ENCODE measurements at regions not wholly inside any gene's neighbourhood (a gene's known extent, or its start where the extent isn't known, plus 50 kb on each side); places are given as distances from the start of the nearest gene placed in this dataset.

- ChIA-PET CTCF (no interaction called here), POLR2A (no interaction called here), RAD21 (ENCODE audit: low non-redundant PET in 1 of 2, low total read pairs in 2 of 2, uncharacterized antibody in 2 of 2, unreplicated experiment in 2 of 2) (no interaction called here)
- Histone ChIP-seq H3K9ac (ENCODE audit: low read length) (no peak overlapping the region), H3K79me2 (ENCODE audit: insufficient read depth, low read length) (no peaks in the 10 kb centered on the region), H3K27ac (ENCODE audit: low read depth, low read length) (no peak overlapping the region), H3K9me2 (ENCODE audit: insufficient read depth) (no peaks in the 10 kb centered on the region), H3K4me3 (replicated peaks in 1 of 2; ENCODE audit: low read depth in 1 of 2, low read length in 2 of 2) (no peak overlapping the region), H3K36me3 (ENCODE audit: control insufficient read depth in 1 of 2, insufficient read depth in 2 of 2, low read length in 2 of 2) (no peaks in the 10 kb centered on the region), H3K4me1 (ENCODE audit: control insufficient read depth in 1 of 2, insufficient read depth in 2 of 2, low read length in 2 of 2) (no peaks in the 10 kb centered on the region), H4K20me1 (ENCODE audit: insufficient read depth) (no peaks in the 10 kb centered on the region), H3K9me3 (ENCODE audit: control insufficient read depth in 1 of 2, insufficient read depth in 1 of 2, low read depth in 1 of 2, low read length in 2 of 2) (no peaks in the 10 kb centered on the region), H3K27me3 (ENCODE audit: insufficient read depth, low read length) (no peaks in the 10 kb centered on the region), H2AFZ (ENCODE audit: low read depth, low read length, poor library complexity, severe bottlenecking) (no peak overlapping the region), H3K4me2 (ENCODE audit: low read length) (no peak overlapping the region)
- intact Hi-C loops (cut with micrococcal nuclease) = no loop called here
- DNase-seq (ENCODE audit: low read depth, low spot score) (no peak), ATAC-seq (no peak)
- no TSS peak for BruUV-seq (replicated peaks)
- TF ChIP-seq YY1 (IDR thresholded peaks at IDR 0.05; ENCODE audit: extremely low read depth, insufficient replicate concordance, low read depth, low read length) (no peak), POLR2A (IDR thresholded peaks at IDR 0.05; ENCODE audit: borderline replicate concordance, extremely low read depth, insufficient read depth, insufficient read length) (no peak), POLR2AphosphoS5 (IDR thresholded peaks at IDR 0.05; ENCODE audit: low read depth, low read length) (no peak), TCF7L2 (IDR thresholded peaks at IDR 0.05; ENCODE audit: borderline replicate concordance, extremely low read depth, insufficient read depth, insufficient read length) (no peak), ZFX (IDR thresholded peaks at IDR 0.05) (no peak), ZNF274 (IDR thresholded peaks at IDR 0.05; ENCODE audit: low read depth, low read length) (no peak), CTCF (IDR thresholded peaks at IDR 0.05 in 2 of 3, conservative IDR thresholded peaks at IDR 0.05 in 1 of 3; ENCODE audit: borderline replicate concordance in 1 of 3, insufficient read depth in 1 of 3, low read depth in 2 of 3, low read length in 2 of 3) (no peak), SIN3A (IDR thresholded peaks at IDR 0.05; ENCODE audit: low read depth) (no peak), MAX (IDR thresholded peaks at IDR 0.05) (no peak), RAD21 (IDR thresholded peaks at IDR 0.05; ENCODE audit: low read depth) (no peak), EZH2phosphoT487 (IDR thresholded peaks at IDR 0.05; ENCODE audit: borderline replicate concordance) (no peak), ELF1 (IDR thresholded peaks at IDR 0.05; ENCODE audit: borderline replicate concordance, low read depth) (no peak), CBX3 (IDR thresholded peaks at IDR 0.05; ENCODE audit: low read depth) (no peak), JUND (IDR thresholded peaks at IDR 0.05) (no peak), FOSL1 (IDR thresholded peaks at IDR 0.05; ENCODE audit: low read depth) (no peak), SRF (IDR thresholded peaks at IDR 0.05; ENCODE audit: low read depth) (no peak), REST (IDR thresholded peaks at IDR 0.05; ENCODE audit: low read depth) (no peak), EZH2 (IDR thresholded peaks at IDR 0.05) (no peak)
- TF ChIP-seq, protein P1, sequence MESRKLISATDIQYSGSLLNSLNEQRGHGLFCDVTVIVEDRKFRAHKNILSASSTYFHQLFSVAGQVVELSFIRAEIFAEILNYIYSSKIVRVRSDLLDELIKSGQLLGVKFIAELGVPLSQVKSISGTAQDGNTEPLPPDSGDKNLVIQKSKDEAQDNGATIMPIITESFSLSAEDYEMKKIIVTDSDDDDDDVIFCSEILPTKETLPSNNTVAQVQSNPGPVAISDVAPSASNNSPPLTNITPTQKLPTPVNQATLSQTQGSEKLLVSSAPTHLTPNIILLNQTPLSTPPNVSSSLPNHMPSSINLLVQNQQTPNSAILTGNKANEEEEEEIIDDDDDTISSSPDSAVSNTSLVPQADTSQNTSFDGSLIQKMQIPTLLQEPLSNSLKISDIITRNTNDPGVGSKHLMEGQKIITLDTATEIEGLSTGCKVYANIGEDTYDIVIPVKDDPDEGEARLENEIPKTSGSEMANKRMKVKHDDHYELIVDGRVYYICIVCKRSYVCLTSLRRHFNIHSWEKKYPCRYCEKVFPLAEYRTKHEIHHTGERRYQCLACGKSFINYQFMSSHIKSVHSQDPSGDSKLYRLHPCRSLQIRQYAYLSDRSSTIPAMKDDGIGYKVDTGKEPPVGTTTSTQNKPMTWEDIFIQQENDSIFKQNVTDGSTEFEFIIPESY (IDR thresholded peaks at IDR 0.05; ENCODE audit: extremely low read depth, insufficient replicate concordance, low read length) = no peak
Observed at GRCh38 chrX:38968344-38969216, 167.3 kb downstream of the MID1IP1 start.

Measured in HCT116 (cell line).